ENCODE measurements at regions not wholly inside any gene's neighbourhood (a gene's known extent, or its start where the extent isn't known, plus 50 kb on each side); places are given as distances from the start of the nearest gene placed in this dataset.

- no peak for DNase-seq (ENCODE audit: low spot score)
- peaks cover 47% of the 10 kb centered on the region for H3K36me3 Mint-ChIP-seq (ENCODE audit: low read depth)
- H4K20me1 ChIP-seq (replicated peaks; ENCODE audit: insufficient read depth), result no peaks in the 10 kb centered on the region
- no peaks in the 10 kb centered on the region for H3K27me3 ChIP-seq (ENCODE audit: insufficient read depth)
- H3K27ac Mint-ChIP-seq, result no peak overlapping the region
- no peak overlapping the region for H3K4me2 ChIP-seq
- H3K27me3 Mint-ChIP-seq (ENCODE audit: insufficient read depth, low read depth, poor library complexity), result peaks cover 3% of the 10 kb centered on the region
- H3K4me1 ChIP-seq (ENCODE audit: insufficient read depth), result no peaks in the 10 kb centered on the region
- H3F3A ChIP-seq (replicated peaks; ENCODE audit: low read depth), result no peaks in the 10 kb centered on the region
- no peak for TF ChIP-seq ZNF462 (CRISPR knock-in tag; IDR thresholded peaks at IDR 0.05)
- TF ChIP-seq, protein P1, sequence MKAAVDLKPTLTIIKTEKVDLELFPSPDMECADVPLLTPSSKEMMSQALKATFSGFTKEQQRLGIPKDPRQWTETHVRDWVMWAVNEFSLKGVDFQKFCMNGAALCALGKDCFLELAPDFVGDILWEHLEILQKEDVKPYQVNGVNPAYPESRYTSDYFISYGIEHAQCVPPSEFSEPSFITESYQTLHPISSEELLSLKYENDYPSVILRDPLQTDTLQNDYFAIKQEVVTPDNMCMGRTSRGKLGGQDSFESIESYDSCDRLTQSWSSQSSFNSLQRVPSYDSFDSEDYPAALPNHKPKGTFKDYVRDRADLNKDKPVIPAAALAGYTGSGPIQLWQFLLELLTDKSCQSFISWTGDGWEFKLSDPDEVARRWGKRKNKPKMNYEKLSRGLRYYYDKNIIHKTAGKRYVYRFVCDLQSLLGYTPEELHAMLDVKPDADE (IDR thresholded peaks at IDR 0.05), result no peak
- TF ChIP-seq NANOG (IDR thresholded peaks at IDR 0.05; ENCODE audit: borderline replicate concordance), result no peak
- no peak for TF ChIP-seq ZNF331 (CRISPR knock-in tag; IDR thresholded peaks at IDR 0.05; ENCODE audit: low read depth)
- TF ChIP-seq EZH2 (IDR thresholded peaks at IDR 0.05; ENCODE audit: low read depth, unreplicated experiment), result no peak
- TF ChIP-seq, protein P2, sequence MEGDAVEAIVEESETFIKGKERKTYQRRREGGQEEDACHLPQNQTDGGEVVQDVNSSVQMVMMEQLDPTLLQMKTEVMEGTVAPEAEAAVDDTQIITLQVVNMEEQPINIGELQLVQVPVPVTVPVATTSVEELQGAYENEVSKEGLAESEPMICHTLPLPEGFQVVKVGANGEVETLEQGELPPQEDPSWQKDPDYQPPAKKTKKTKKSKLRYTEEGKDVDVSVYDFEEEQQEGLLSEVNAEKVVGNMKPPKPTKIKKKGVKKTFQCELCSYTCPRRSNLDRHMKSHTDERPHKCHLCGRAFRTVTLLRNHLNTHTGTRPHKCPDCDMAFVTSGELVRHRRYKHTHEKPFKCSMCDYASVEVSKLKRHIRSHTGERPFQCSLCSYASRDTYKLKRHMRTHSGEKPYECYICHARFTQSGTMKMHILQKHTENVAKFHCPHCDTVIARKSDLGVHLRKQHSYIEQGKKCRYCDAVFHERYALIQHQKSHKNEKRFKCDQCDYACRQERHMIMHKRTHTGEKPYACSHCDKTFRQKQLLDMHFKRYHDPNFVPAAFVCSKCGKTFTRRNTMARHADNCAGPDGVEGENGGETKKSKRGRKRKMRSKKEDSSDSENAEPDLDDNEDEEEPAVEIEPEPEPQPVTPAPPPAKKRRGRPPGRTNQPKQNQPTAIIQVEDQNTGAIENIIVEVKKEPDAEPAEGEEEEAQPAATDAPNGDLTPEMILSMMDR (conservative IDR thresholded peaks at IDR 0.05; ENCODE audit: low read depth in 2 of 2), result no peak
- TF ChIP-seq REST (IDR thresholded peaks at IDR 0.05; ENCODE audit: unreplicated experiment), result no peak
- no peak for TF ChIP-seq CREB1 (CRISPR knock-in tag; IDR thresholded peaks at IDR 0.05; ENCODE audit: low read depth)
- no peak for TF ChIP-seq EZH2phosphoT487 (IDR thresholded peaks at IDR 0.05; ENCODE audit: unreplicated experiment)
- TF ChIP-seq STAT1 (IDR thresholded peaks at IDR 0.05; ENCODE audit: unreplicated experiment), result no peak
- TF ChIP-seq POLR2AphosphoS5 (IDR thresholded peaks at IDR 0.05; ENCODE audit: low read depth), result no peak
- TF ChIP-seq JUNB (IDR thresholded peaks at IDR 0.05; ENCODE audit: unreplicated experiment), result no peak
- no peak overlapping the region for H3K27ac ChIP-seq (ENCODE audit: low read depth)
- no peak overlapping the region for H3K4me3 ChIP-seq
- H3K9me2 ChIP-seq (ENCODE audit: insufficient read depth), result no peaks in the 10 kb centered on the region
- no peak for ATAC-seq
- H3K79me2 ChIP-seq (replicated peaks; ENCODE audit: insufficient read depth), result no peaks in the 10 kb centered on the region
- H3K4me1 Mint-ChIP-seq, result no peaks in the 10 kb centered on the region
- H3K9me3 Mint-ChIP-seq, result peaks cover 100% of the 10 kb centered on the region
- H3K36me3 ChIP-seq (ENCODE audit: insufficient read depth), result no peaks in the 10 kb centered on the region; the same call in 1 of the 2 replicates
- no peak overlapping the region for H2AFZ ChIP-seq
- H3K4me3 Mint-ChIP-seq, result no peak overlapping the region
These were observed 319.0 kb downstream of the GLRX3 start for GRCh38 chr10:130455111-130455695.

Data from GM23338 (cell line).